ENCODE measurements at regions not wholly inside any gene's neighbourhood (a gene's known extent, or its start where the extent isn't known, plus 50 kb on each side); places are given as distances from the start of the nearest gene placed in this dataset.

- no peak for TF ChIP-seq CTCF (IDR thresholded peaks at IDR 0.05)
- no peak for TF ChIP-seq POLR2A (IDR thresholded peaks at IDR 0.05)
Measured at GRCh38 chr6:95785785-95786184, 208.4 kb downstream of the MANEA start.
